SU-DHL-6 (cell line): ENCODE measurements at regions not wholly inside any gene's neighbourhood (a gene's known extent, or its start where the extent isn't known, plus 50 kb on each side); places are given as distances from the start of the nearest gene placed in this dataset.

Experiments
- H2AFZ ChIP-seq: fragments of 200-600 bp; sonication (generic); 2 replicates; pipeline ENCODE4 v1.6.1; 2014; ENCODE audit warnings: low read depth, mild to moderate bottlenecking, moderate library complexity, mixed read lengths, antibody characterized with exemption, low read length; ENCODE audit not compliant: severe bottlenecking
- H3F3A ChIP-seq: fragments of 200-600 bp; shearing (Covaris generic); 2 replicates; pipeline ENCODE4 v1.6.0; 2016; ENCODE audit warnings: antibody characterized with exemption, mild to moderate bottlenecking; ENCODE audit not compliant: insufficient read depth
- H3K27ac ChIP-seq: fragments of 200-600 bp; sonication (generic); 2 replicates; pipeline ENCODE4 v1.5.1; 2016; ENCODE audit warnings: low read depth, mild to moderate bottlenecking, low read length, moderate library complexity, mixed read lengths
- H3K27me3 ChIP-seq: fragments of 200-600 bp; sonication (generic), shearing (Covaris generic); 2 replicates; pipeline ENCODE4 v1.6.0; 2014; ENCODE audit warnings: mild to moderate bottlenecking, low read length
- H3K36me3 ChIP-seq: fragments of 200-600 bp; sonication (generic); 2 replicates; pipeline ENCODE4 v1.6.1; 2014; ENCODE audit warnings: mild to moderate bottlenecking, low read length, mixed read lengths
- H3K4me2 ChIP-seq: fragments of 300-600, 200-600 bp; shearing (Covaris generic), sonication (generic); 2 replicates; pipeline ENCODE4 v1.6.0; 2014; ENCODE audit warnings: low read length, low read depth, mild to moderate bottlenecking; ENCODE audit not compliant: poor library complexity, severe bottlenecking
- H3K4me3 ChIP-seq: fragments of 200-600 bp; sonication (generic); 2 replicates; pipeline ENCODE4 v1.5.1; 2014; ENCODE audit warnings: antibody characterized with exemption, low read length, mild to moderate bottlenecking, mixed read lengths; ENCODE audit not compliant: insufficient read depth, poor library complexity, severe bottlenecking
- H3K79me2 ChIP-seq: fragments of 200-600 bp; sonication (generic); 2 replicates; pipeline ENCODE4 v1.6.1; 2014; ENCODE audit warnings: mild to moderate bottlenecking, low read length, moderate library complexity; ENCODE audit not compliant: insufficient read depth
- H3K9ac ChIP-seq: fragments of 200-600 bp; sonication (generic); 2 replicates; pipeline ENCODE4 v1.7.0; 2014; ENCODE audit warnings: mild to moderate bottlenecking, low read length
- H3K9me2 ChIP-seq: fragments of 200-600 bp; sonication (generic); replicated peaks from 2 replicates; pipeline ENCODE4 v1.6.1; 2014; ENCODE audit warnings: low read length; ENCODE audit not compliant: insufficient read depth
- H3K9me3 ChIP-seq: fragments of 200-600 bp; sonication (generic); 2 replicates; pipeline ENCODE4 v1.6.1; 2014; ENCODE audit warnings: low read length, mixed read lengths; ENCODE audit not compliant: insufficient read depth
- H4K20me1 ChIP-seq: fragments of 200-600 bp; sonication (generic); 2 replicates; pipeline ENCODE4 v1.6.1; 2014; ENCODE audit warnings: low read depth, mild to moderate bottlenecking, antibody characterized with exemption, low read length, moderate library complexity, mixed read lengths
- CTCF ChIP-seq: fragments of 200-600 bp; sonication (generic); IDR thresholded peaks from one replicate; pipeline ENCODE4 v1.5.1; 2017; ENCODE audit warnings: antibody characterized with exemption, mild to moderate bottlenecking, low read length, moderate library complexity; ENCODE audit not compliant: insufficient read depth, poor library complexity, severe bottlenecking
- EZH2phosphoT487 ChIP-seq: fragments of 200-600 bp; sonication (generic), shearing (Covaris generic); conservative IDR thresholded peaks from 2 replicates; pipeline ENCODE4 v1.6.1; 2018; ENCODE audit warnings: mild to moderate bottlenecking, antibody characterized with exemption, low read length, moderate library complexity, mixed read lengths

GRCh38 chr12:114735011-114735410 is 51.0 kb upstream of the TBX3 start:
- no peak for TF ChIP-seq CTCF
- TF ChIP-seq EZH2phosphoT487 = no peak
- Histone ChIP-seq H3K4me3 (no peak overlapping the region), H3F3A (no peaks in the 10 kb centered on the region), H3K36me3 (no peaks in the 10 kb centered on the region), H3K9me2 (no peaks in the 10 kb centered on the region), H2AFZ (no peak overlapping the region), H3K9me3 (no peaks in the 10 kb centered on the region), H3K79me2 (no peaks in the 10 kb centered on the region), H3K27ac (no peak overlapping the region), H3K27me3 (no peaks in the 10 kb centered on the region), H3K4me2 (no peak overlapping the region), H4K20me1 (no peaks in the 10 kb centered on the region), H3K9ac (no peak overlapping the region)

DNA sequence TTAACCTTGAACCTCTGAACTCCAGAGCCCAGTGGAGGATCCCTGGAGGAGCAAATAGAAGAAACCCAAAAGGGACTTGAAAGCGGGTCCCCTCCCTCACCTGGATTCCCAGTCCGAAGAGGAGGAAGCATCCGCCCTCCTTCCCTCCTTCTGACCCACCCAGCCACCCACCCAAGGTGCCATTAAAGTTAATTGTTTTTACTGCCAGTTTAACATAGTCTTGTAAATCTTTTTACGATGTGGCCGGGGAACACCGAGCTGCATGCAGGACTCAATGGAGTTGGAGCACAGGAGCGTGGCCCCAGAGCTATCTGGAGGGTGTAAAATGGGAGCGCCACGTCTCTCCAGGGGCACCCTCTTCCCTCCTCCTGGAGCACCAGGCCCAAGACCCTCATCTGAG is 49.9 kb upstream of the TBX3 start:
- Histone ChIP-seq H3K36me3 (no peaks in the 10 kb centered on the region), H2AFZ (no peak overlapping the region), H3K79me2 (no peaks in the 10 kb centered on the region), H3F3A (no peaks in the 10 kb centered on the region), H3K4me3 (no peak overlapping the region), H3K27me3 (no peaks in the 10 kb centered on the region), H4K20me1 (no peaks in the 10 kb centered on the region), H3K9me2 (no peaks in the 10 kb centered on the region), H3K27ac (no peak overlapping the region), H3K9me3 (no peaks in the 10 kb centered on the region), H3K4me2 (no peak overlapping the region), H3K9ac (no peak overlapping the region)
- no peak for TF ChIP-seq CTCF
- no peak for TF ChIP-seq EZH2phosphoT487
